ENCODE measurements at regions not wholly inside any gene's neighbourhood (a gene's known extent, or its start where the extent isn't known, plus 50 kb on each side); places are given as distances from the start of the nearest gene placed in this dataset.
"Not testable (repeated sequence)": the region's sequence is repeated elsewhere in the genome, so short reads cannot be mapped to it uniquely, and the experiment has no call there.

GRCh38 chr5:92838253-92838652, 742.8 kb downstream of the NR2F1-AS1 start:
- H3K36me3 Mint-ChIP-seq, result no peaks in the 10 kb centered on the region
- H3K27ac Mint-ChIP-seq, result no peak overlapping the region
- no peaks in the 10 kb centered on the region for H3K9me3 Mint-ChIP-seq (ENCODE audit: low read depth)
- H3K4me1 Mint-ChIP-seq (ENCODE audit: low read depth), result no peaks in the 10 kb centered on the region
- no peaks in the 10 kb centered on the region for H3K27me3 Mint-ChIP-seq
- no peak overlapping the region for H3K4me3 Mint-ChIP-seq

- no peaks in the 10 kb centered on the region for H3K4me1 Mint-ChIP-seq (ENCODE audit: low read depth)
- H3K9me3 Mint-ChIP-seq (ENCODE audit: low read depth), result no peaks in the 10 kb centered on the region
- no peak overlapping the region for H3K4me3 Mint-ChIP-seq
- H3K27me3 Mint-ChIP-seq, result no peaks in the 10 kb centered on the region
- no peaks in the 10 kb centered on the region for H3K36me3 Mint-ChIP-seq
- no peak overlapping the region for H3K27ac Mint-ChIP-seq
These were observed 743.9 kb downstream of the NR2F1-AS1 start for GRCh38 chr5:92836855-92837755.

GRCh38 chr5:92835712-92836111, 745.3 kb downstream of the NR2F1-AS1 start:
- no peaks in the 10 kb centered on the region for H3K4me1 Mint-ChIP-seq (ENCODE audit: low read depth)
- no peaks in the 10 kb centered on the region for H3K36me3 Mint-ChIP-seq
- H3K27ac Mint-ChIP-seq, result no peak overlapping the region
- H3K9me3 Mint-ChIP-seq (ENCODE audit: low read depth), result no peaks in the 10 kb centered on the region
- H3K4me3 Mint-ChIP-seq, result no peak overlapping the region
- no peaks in the 10 kb centered on the region for H3K27me3 Mint-ChIP-seq

GRCh38 chr5:92823551-92823950, 757.5 kb downstream of the NR2F1-AS1 start:
- H3K27me3 Mint-ChIP-seq; H3K4me1 Mint-ChIP-seq (ENCODE audit: low read depth); H3K4me3 Mint-ChIP-seq; H3K27ac Mint-ChIP-seq; H3K9me3 Mint-ChIP-seq (ENCODE audit: low read depth); H3K36me3 Mint-ChIP-seq: not testable (repeated sequence)

- no peak overlapping the region for H3K4me3 Mint-ChIP-seq
- H3K4me1 Mint-ChIP-seq (ENCODE audit: low read depth), result no peaks in the 10 kb centered on the region
- H3K27me3 Mint-ChIP-seq, result no peaks in the 10 kb centered on the region
- no peak overlapping the region for H3K27ac Mint-ChIP-seq
- H3K9me3 Mint-ChIP-seq (ENCODE audit: low read depth), result no peaks in the 10 kb centered on the region
- no peaks in the 10 kb centered on the region for H3K36me3 Mint-ChIP-seq
These were observed 758.8 kb downstream of the NR2F1-AS1 start for GRCh38 chr5:92822183-92822582.

- Mint-ChIP-seq H3K9me3 (ENCODE audit: low read depth) (no peaks in the 10 kb centered on the region), H3K4me1 (ENCODE audit: low read depth) (no peaks in the 10 kb centered on the region), H3K27me3 (no peaks in the 10 kb centered on the region), H3K27ac (no peak overlapping the region), H3K36me3 (no peaks in the 10 kb centered on the region), H3K4me3 (no peak overlapping the region)
These were observed 771.1 kb downstream of the NR2F1-AS1 start for GRCh38 chr5:92809855-92810465.

GRCh38 chr5:92808474-92808873, 772.5 kb downstream of the NR2F1-AS1 start:
- no peak overlapping the region for H3K27ac Mint-ChIP-seq
- H3K9me3 Mint-ChIP-seq (ENCODE audit: low read depth), result no peaks in the 10 kb centered on the region
- no peaks in the 10 kb centered on the region for H3K36me3 Mint-ChIP-seq
- no peak overlapping the region for H3K4me3 Mint-ChIP-seq
- no peaks in the 10 kb centered on the region for H3K27me3 Mint-ChIP-seq
- H3K4me1 Mint-ChIP-seq (ENCODE audit: low read depth), result no peaks in the 10 kb centered on the region

- no peak overlapping the region for H3K27ac Mint-ChIP-seq
- no peaks in the 10 kb centered on the region for H3K36me3 Mint-ChIP-seq
- H3K4me1 Mint-ChIP-seq (ENCODE audit: low read depth), result no peaks in the 10 kb centered on the region
- no peaks in the 10 kb centered on the region for H3K9me3 Mint-ChIP-seq (ENCODE audit: low read depth)
- no peaks in the 10 kb centered on the region for H3K27me3 Mint-ChIP-seq
- no peak overlapping the region for H3K4me3 Mint-ChIP-seq
These were observed 773.9 kb downstream of the NR2F1-AS1 start for GRCh38 chr5:92807085-92807484.

GRCh38 chr5:92805446-92805845, 775.6 kb downstream of the NR2F1-AS1 start:
- Mint-ChIP-seq H3K4me3 (no peak overlapping the region), H3K27me3 (no peaks in the 10 kb centered on the region), H3K4me1 (ENCODE audit: low read depth) (no peaks in the 10 kb centered on the region), H3K27ac (no peak overlapping the region), H3K36me3 (no peaks in the 10 kb centered on the region), H3K9me3 (ENCODE audit: low read depth) (peaks cover 1% of the 10 kb centered on the region)

GRCh38 chr5:92801911-92802310, 779.1 kb downstream of the NR2F1-AS1 start:
- Mint-ChIP-seq H3K36me3 (no peaks in the 10 kb centered on the region), H3K27me3 (no peaks in the 10 kb centered on the region), H3K4me3 (no peak overlapping the region), H3K27ac (no peak overlapping the region), H3K9me3 (ENCODE audit: low read depth) (peaks cover 11% of the 10 kb centered on the region), H3K4me1 (ENCODE audit: low read depth) (no peaks in the 10 kb centered on the region)

- Mint-ChIP-seq H3K4me1 (ENCODE audit: low read depth) (no peaks in the 10 kb centered on the region), H3K9me3 (ENCODE audit: low read depth) (peaks cover 14% of the 10 kb centered on the region), H3K4me3 (no peak overlapping the region), H3K27ac (no peak overlapping the region), H3K27me3 (no peaks in the 10 kb centered on the region), H3K36me3 (no peaks in the 10 kb centered on the region)
These were observed 780.7 kb downstream of the NR2F1-AS1 start for GRCh38 chr5:92800365-92800764.

GRCh38 chr5:92795633-92796032, 785.4 kb downstream of the NR2F1-AS1 start:
- Mint-ChIP-seq H3K27ac (no peak overlapping the region), H3K36me3 (no peaks in the 10 kb centered on the region), H3K4me3 (no peak overlapping the region), H3K9me3 (ENCODE audit: low read depth) (peaks cover 29% of the 10 kb centered on the region), H3K27me3 (no peaks in the 10 kb centered on the region), H3K4me1 (ENCODE audit: low read depth) (no peaks in the 10 kb centered on the region)

- H3K4me3 Mint-ChIP-seq, result no peak overlapping the region
- H3K36me3 Mint-ChIP-seq, result no peaks in the 10 kb centered on the region
- no peaks in the 10 kb centered on the region for H3K4me1 Mint-ChIP-seq (ENCODE audit: low read depth)
- peaks cover 8% of the 10 kb centered on the region for H3K9me3 Mint-ChIP-seq (ENCODE audit: low read depth)
- no peak overlapping the region for H3K27ac Mint-ChIP-seq
- no peaks in the 10 kb centered on the region for H3K27me3 Mint-ChIP-seq
These were observed 801.0 kb downstream of the NR2F1-AS1 start for GRCh38 chr5:92780057-92780456.

- H3K4me3 Mint-ChIP-seq, result no peak overlapping the region
- H3K36me3 Mint-ChIP-seq, result no peaks in the 10 kb centered on the region
- H3K4me1 Mint-ChIP-seq (ENCODE audit: low read depth), result no peaks in the 10 kb centered on the region
- no peaks in the 10 kb centered on the region for H3K27me3 Mint-ChIP-seq
- peaks cover 9% of the 10 kb centered on the region for H3K9me3 Mint-ChIP-seq (ENCODE audit: low read depth)
- no peak overlapping the region for H3K27ac Mint-ChIP-seq
These were observed 801.5 kb downstream of the NR2F1-AS1 start for GRCh38 chr5:92779536-92779935.

GRCh38 chr5:92778261-92778660, 802.8 kb downstream of the NR2F1-AS1 start:
- no peaks in the 10 kb centered on the region for H3K4me1 Mint-ChIP-seq (ENCODE audit: low read depth)
- no peaks in the 10 kb centered on the region for H3K27me3 Mint-ChIP-seq
- no peak overlapping the region for H3K4me3 Mint-ChIP-seq
- peaks cover 11% of the 10 kb centered on the region for H3K9me3 Mint-ChIP-seq (ENCODE audit: low read depth)
- no peaks in the 10 kb centered on the region for H3K36me3 Mint-ChIP-seq
- no peak overlapping the region for H3K27ac Mint-ChIP-seq

GRCh38 chr5:92777421-92777820, 803.6 kb downstream of the NR2F1-AS1 start:
- H3K9me3 Mint-ChIP-seq (ENCODE audit: low read depth), result peaks cover 11% of the 10 kb centered on the region
- no peak overlapping the region for H3K4me3 Mint-ChIP-seq
- no peaks in the 10 kb centered on the region for H3K27me3 Mint-ChIP-seq
- H3K27ac Mint-ChIP-seq, result no peak overlapping the region
- no peaks in the 10 kb centered on the region for H3K4me1 Mint-ChIP-seq (ENCODE audit: low read depth)
- H3K36me3 Mint-ChIP-seq, result no peaks in the 10 kb centered on the region
